ENCODE measurements at regions not wholly inside any gene's neighbourhood (a gene's known extent, or its start where the extent isn't known, plus 50 kb on each side); places are given as distances from the start of the nearest gene placed in this dataset.

- TF ChIP-seq REST (IDR thresholded peaks at IDR 0.05; ENCODE audit: unreplicated experiment) (no peak), ZNF114 (CRISPR knock-in tag; IDR thresholded peaks at IDR 0.05) (no peak), ZNF331 (CRISPR knock-in tag; IDR thresholded peaks at IDR 0.05; ENCODE audit: low read depth) (no peak), ZNF462 (CRISPR knock-in tag; IDR thresholded peaks at IDR 0.05) (no peak), EZH2phosphoT487 (IDR thresholded peaks at IDR 0.05; ENCODE audit: unreplicated experiment) (no peak)
Measured at GRCh38 chr4:60808726-60809485, 391.2 kb upstream of the ADGRL3 start (continued).

- Histone ChIP-seq H3K79me2 (replicated peaks; ENCODE audit: insufficient read depth) (no peaks in the 10 kb centered on the region), H3K27ac (ENCODE audit: low read depth) (no peak overlapping the region), H3K27me3 (ENCODE audit: insufficient read depth) (no peaks in the 10 kb centered on the region), H3K4me1 (ENCODE audit: insufficient read depth) (no peaks in the 10 kb centered on the region), H3K4me2 (no peak overlapping the region), H2AFZ (peak overlapping the region; percentile 20; the same call in 1 of the 2 replicates), H3K4me3 (no peak overlapping the region), H3F3A (replicated peaks; ENCODE audit: low read depth) (no peaks in the 10 kb centered on the region), H3K36me3 (ENCODE audit: insufficient read depth) (no peaks in the 10 kb centered on the region), H4K20me1 (replicated peaks; ENCODE audit: insufficient read depth) (no peaks in the 10 kb centered on the region), H3K9me2 (ENCODE audit: insufficient read depth) (no peaks in the 10 kb centered on the region)
- DNase-seq (ENCODE audit: low spot score) (no peak), ATAC-seq (no peak)
- Mint-ChIP-seq H3K36me3 (ENCODE audit: low read depth) (no peaks in the 10 kb centered on the region), H3K27me3 (ENCODE audit: insufficient read depth, low read depth, poor library complexity) (peaks cover 2% of the 10 kb centered on the region), H3K4me1 (no peaks in the 10 kb centered on the region), H3K9me3 (no peaks in the 10 kb centered on the region), H3K4me3 (no peak overlapping the region), H3K27ac (no peak overlapping the region)
- no peak for TF ChIP-seq ETS1 (IDR thresholded peaks at IDR 0.05)
Measured at GRCh38 chr4:60809486-60809800, 390.7 kb upstream of the ADGRL3 start.
